CD8-positive, alpha-beta memory T cell (primary cell): ENCODE measurements at regions not wholly inside any gene's neighbourhood (a gene's known extent, or its start where the extent isn't known, plus 50 kb on each side); places are given as distances from the start of the nearest gene placed in this dataset.

Experiments used
- CTCF ChIA-PET: fragments of 350-600 bp; sonication (Branson Sonifier 250); formaldehyde crosslinking; loops from one replicate; lab custom pipeline; 2021; ENCODE audit warnings: antibody characterized with exemption; lab: Charles Lee
- POLR2A ChIA-PET: fragments of 350-600 bp; sonication (Branson Sonifier 250); formaldehyde crosslinking; loops from one replicate; lab custom pipeline; 2021; ENCODE audit warnings: antibody characterized with exemption; lab: Charles Lee
- DNase-seq, 5 donors: peaks; one replicate each; pipeline versions ENCODE4 v3.0.0 to v3.0.0-alpha.2; 2020 to 2022; ENCODE audit warnings: mixed read lengths in 1 of 5
- H3K27ac ChIP-seq: one replicate; pipeline ENCODE4 v1.7.0; 2013; ENCODE audit warnings: low read depth, mild to moderate bottlenecking, low read length, moderate library complexity
- H3K27me3 ChIP-seq: 2 replicates; pipeline ENCODE4 v1.7.0; 2013; ENCODE audit warnings: low read length, mild to moderate bottlenecking; ENCODE audit not compliant: insufficient read depth, poor library complexity, severe bottlenecking
- H3K36me3 ChIP-seq: 2 replicates; pipeline ENCODE4 v1.7.0; 2013; ENCODE audit warnings: mild to moderate bottlenecking, low read length, moderate library complexity; ENCODE audit not compliant: insufficient read depth
- H3K4me1 ChIP-seq: 2 replicates; pipeline ENCODE4 v1.7.0; 2013; ENCODE audit warnings: mild to moderate bottlenecking, low read length, moderate library complexity; ENCODE audit not compliant: insufficient read depth
- H3K4me3 ChIP-seq: 2 replicates; pipeline ENCODE4 v1.7.0; 2013; ENCODE audit warnings: mild to moderate bottlenecking, low read length
- H3K9me3 ChIP-seq: 2 replicates; pipeline ENCODE4 v1.7.0; 2013; ENCODE audit warnings: mild to moderate bottlenecking, low read length
- H3K27ac Mint-ChIP-seq, 8 donors: one replicate each; pipeline ENCODE4 v1.8.0; 2020 to 2021; ENCODE audit warnings: mixed read lengths in 8 of 8, mild to moderate bottlenecking in 6 of 8, inconsistent platforms in 3 of 8, moderate library complexity in 3 of 8
- H3K27me3 Mint-ChIP-seq, 2 donors: one replicate each; pipeline ENCODE4 v1.8.0; 2020 to 2021; ENCODE audit warnings: mixed read lengths in 2 of 2, mild to moderate bottlenecking in 1 of 2, moderate library complexity in 1 of 2
- H3K36me3 Mint-ChIP-seq, 3 donors: one replicate each; pipeline ENCODE4 v1.8.0; 2020 to 2021; ENCODE audit warnings: mixed read lengths in 3 of 3, inconsistent platforms in 1 of 3, mild to moderate bottlenecking in 1 of 3
- H3K4me1 Mint-ChIP-seq, 3 donors: one replicate each; pipeline ENCODE4 v1.8.0; 2020 to 2021; ENCODE audit warnings: mixed read lengths in 3 of 3, inconsistent platforms in 1 of 3, mild to moderate bottlenecking in 1 of 3
- H3K4me3 Mint-ChIP-seq, 7 donors: one replicate each; pipeline ENCODE4 v1.8.0; 2020 to 2021; ENCODE audit warnings: mixed read lengths in 7 of 7, mild to moderate bottlenecking in 6 of 7, moderate library complexity in 4 of 7, inconsistent platforms in 2 of 7
- H3K9me3 Mint-ChIP-seq, 5 donors: one replicate each; pipeline ENCODE4 v1.8.0; 2020 to 2022; ENCODE audit warnings: mixed read lengths in 5 of 5, mild to moderate bottlenecking in 3 of 5, moderate library complexity in 2 of 5, inconsistent platforms in 1 of 5

DNA sequence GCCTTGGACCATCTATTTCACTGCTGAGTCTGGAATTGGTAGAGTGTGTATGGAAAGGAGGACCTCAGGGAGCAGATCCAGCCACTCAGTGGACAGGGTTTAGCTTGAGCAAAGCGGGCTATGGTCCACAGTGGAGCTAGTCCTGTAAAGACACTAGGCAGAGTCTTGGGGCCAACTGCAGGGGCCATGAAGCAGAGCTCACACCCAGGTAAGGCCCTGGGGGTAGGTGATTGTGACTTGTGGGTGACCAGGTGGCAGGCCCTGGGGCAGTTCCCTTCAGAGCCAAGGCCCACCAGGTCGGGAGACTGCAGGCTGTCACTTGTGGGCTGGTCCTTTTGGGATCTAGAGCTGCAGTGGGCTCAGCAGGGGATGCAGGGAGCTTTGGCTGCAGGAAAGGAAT, 80.8 kb upstream of the EPHB3 start:
- Mint-ChIP-seq H3K9me3 (peaks cover 0 to 3% (median 0%) of the 10 kb centered on the region in 5 donors), H3K4me1 (no peaks in the 10 kb centered on the region), H3K27me3 (peaks cover 27 to 68% of the 10 kb centered on the region in 2 donors), H3K36me3 (no peaks in the 10 kb centered on the region), H3K27ac (peak overlapping the region in 1 of 8 donors; percentile 27), H3K4me3 (no peak overlapping the region)
- CTCF ChIA-PET: interaction anchor here (1.4 kb wide), 1 partner anchor 33 kb away, joined by 4 read pairs; no protein-coding TSS in a partner anchor
- Histone ChIP-seq H3K27me3 (no peaks in the 10 kb centered on the region), H3K4me1 (no peaks in the 10 kb centered on the region), H3K27ac (no peak overlapping the region), H3K4me3 (no peak overlapping the region), H3K36me3 (no peaks in the 10 kb centered on the region), H3K9me3 (no peaks in the 10 kb centered on the region)
- POLR2A ChIA-PET: no interaction called here
- DNase-seq: no peak

DNA sequence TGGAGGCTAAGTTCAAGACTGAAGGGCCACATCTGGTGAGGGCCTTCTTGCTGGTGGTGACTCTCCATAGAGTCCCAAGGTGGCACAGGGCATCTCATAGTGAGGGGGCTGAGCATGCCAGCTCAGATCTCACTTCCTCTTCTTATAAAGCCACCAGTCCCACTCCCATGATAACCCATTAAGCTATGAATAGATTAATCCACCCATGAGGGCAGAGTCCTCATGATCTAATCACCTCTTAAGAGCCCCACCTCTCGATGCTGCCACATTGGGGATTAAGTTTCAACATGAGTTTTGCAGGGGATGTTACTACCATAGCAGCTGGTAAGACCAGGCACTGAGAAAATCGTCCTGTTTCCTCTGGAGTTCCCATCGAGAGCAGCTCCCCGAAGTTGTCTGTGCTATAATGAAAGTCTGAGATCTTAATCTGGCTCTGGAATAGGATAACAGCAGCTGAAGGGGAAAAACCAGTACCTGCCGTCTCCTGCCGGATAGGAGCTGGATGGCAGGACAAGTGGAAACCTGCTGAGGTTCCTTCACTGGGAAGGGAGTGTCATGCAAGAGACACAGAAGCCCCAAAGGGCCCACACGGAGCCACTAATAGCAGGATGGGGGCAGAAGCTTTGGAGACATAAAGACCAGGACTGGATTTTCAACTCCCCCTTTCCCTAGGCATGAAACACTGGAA, 79.5 kb upstream of the EPHB3 start:
- H3K4me1 ChIP-seq: no peaks in the 10 kb centered on the region
- Mint-ChIP-seq H3K27ac (no peak overlapping the region), H3K36me3 (no peaks in the 10 kb centered on the region), H3K4me1 (no peaks in the 10 kb centered on the region), H3K9me3 (peaks cover 0 to 3% (median 0%) of the 10 kb centered on the region in 5 donors), H3K4me3 (no peak overlapping the region), H3K27me3 (peaks cover 23 to 58% of the 10 kb centered on the region in 2 donors)
- DNase-seq: no peak
- ChIA-PET CTCF (interaction anchor here (0.7 kb wide), 1 partner anchor 26 kb away, joined by 3 read pairs; no protein-coding TSS in a partner anchor), POLR2A (no interaction called here)
- no peak overlapping the region for H3K4me3 ChIP-seq
- no peaks in the 10 kb centered on the region for H3K27me3 ChIP-seq
- H3K9me3 ChIP-seq: no peaks in the 10 kb centered on the region
- H3K27ac ChIP-seq: no peak overlapping the region
- H3K36me3 ChIP-seq: no peaks in the 10 kb centered on the region

GRCh38 chr3:184485241-184485640, 76.3 kb upstream of the EPHB3 start:
- H3K27me3 Mint-ChIP-seq: peaks cover 17 to 70% of the 10 kb centered on the region in 2 donors
- Histone ChIP-seq H3K9me3 (no peaks in the 10 kb centered on the region), H3K4me1 (no peaks in the 10 kb centered on the region), H3K27me3 (no peaks in the 10 kb centered on the region), H3K4me3 (no peak overlapping the region), H3K36me3 (no peaks in the 10 kb centered on the region), H3K27ac (no peak overlapping the region)
- H3K4me3 Mint-ChIP-seq: no peak overlapping the region
- no peaks in the 10 kb centered on the region for H3K36me3 Mint-ChIP-seq
- no peak for DNase-seq
- H3K4me1 Mint-ChIP-seq: no peaks in the 10 kb centered on the region
- peaks cover 0 to 3% (median 0%) of the 10 kb centered on the region in 5 donors for H3K9me3 Mint-ChIP-seq
- CTCF ChIA-PET: no interaction called here
- POLR2A ChIA-PET: no interaction called here
- H3K27ac Mint-ChIP-seq: no peak overlapping the region

GRCh38 chr3:184485906-184486305, 75.7 kb upstream of the EPHB3 start:
- Histone ChIP-seq H3K9me3 (no peaks in the 10 kb centered on the region), H3K36me3 (no peaks in the 10 kb centered on the region), H3K4me1 (no peaks in the 10 kb centered on the region), H3K4me3 (no peak overlapping the region), H3K27me3 (no peaks in the 10 kb centered on the region), H3K27ac (no peak overlapping the region)
- ChIA-PET POLR2A (no interaction called here), CTCF (no interaction called here)
- peaks cover 13 to 70% of the 10 kb centered on the region in 2 donors for H3K27me3 Mint-ChIP-seq
- DNase-seq: no peak
- H3K4me3 Mint-ChIP-seq: no peak overlapping the region
- no peaks in the 10 kb centered on the region for H3K9me3 Mint-ChIP-seq
- no peak overlapping the region for H3K27ac Mint-ChIP-seq
- no peaks in the 10 kb centered on the region for H3K36me3 Mint-ChIP-seq
- H3K4me1 Mint-ChIP-seq: no peaks in the 10 kb centered on the region

- Histone ChIP-seq H3K4me1 (no peaks in the 10 kb centered on the region), H3K9me3 (no peaks in the 10 kb centered on the region), H3K27ac (no peak overlapping the region), H3K36me3 (no peaks in the 10 kb centered on the region), H3K27me3 (no peaks in the 10 kb centered on the region), H3K4me3 (no peak overlapping the region)
- DNase-seq: no peak
- Mint-ChIP-seq H3K27ac (no peak overlapping the region), H3K27me3 (peaks cover 13 to 65% of the 10 kb centered on the region in 2 donors), H3K9me3 (no peaks in the 10 kb centered on the region), H3K4me3 (no peak overlapping the region), H3K4me1 (no peaks in the 10 kb centered on the region), H3K36me3 (no peaks in the 10 kb centered on the region)
- ChIA-PET POLR2A (no interaction called here), CTCF (interaction anchor here (1.2 kb wide), 1 partner anchor 54 kb away, joined by 4 read pairs; no protein-coding TSS in a partner anchor)
These were observed 75.0 kb upstream of the EPHB3 start for GRCh38 chr3:184486614-184487013.

DNA sequence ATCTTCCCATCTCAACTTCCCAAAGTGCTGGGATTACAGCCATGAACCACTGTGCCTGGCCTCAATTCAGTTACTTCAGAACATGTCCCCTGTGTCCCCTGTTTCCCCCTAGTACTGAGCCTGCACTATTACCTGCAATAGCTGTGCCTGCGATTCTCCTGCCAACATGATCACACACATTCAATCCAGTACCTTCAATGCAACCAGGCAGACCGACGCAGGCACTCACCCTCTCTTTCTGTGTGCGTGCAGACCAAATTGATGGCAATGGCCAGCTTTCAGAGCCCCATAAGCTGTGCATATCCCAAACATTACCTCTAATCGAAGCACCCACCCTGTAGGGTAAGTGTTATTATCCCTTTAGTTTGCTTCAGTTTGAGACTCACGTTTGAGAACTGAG, 73.0 kb upstream of the EPHB3 start:
- no peak for DNase-seq
- peaks cover 20 to 66% of the 10 kb centered on the region in 2 donors for H3K27me3 Mint-ChIP-seq
- no peak overlapping the region for H3K27ac ChIP-seq
- no peaks in the 10 kb centered on the region for H3K4me1 ChIP-seq
- no peaks in the 10 kb centered on the region for H3K9me3 ChIP-seq
- H3K27ac Mint-ChIP-seq: no peak overlapping the region
- H3K9me3 Mint-ChIP-seq: no peaks in the 10 kb centered on the region
- peaks cover 0 to 10% (median 6%) of the 10 kb centered on the region in 3 donors for H3K4me1 Mint-ChIP-seq
- ChIA-PET POLR2A (no interaction called here), CTCF (no interaction called here)
- H3K27me3 ChIP-seq: no peaks in the 10 kb centered on the region
- no peaks in the 10 kb centered on the region for H3K36me3 Mint-ChIP-seq
- H3K4me3 ChIP-seq: no peak overlapping the region
- no peak overlapping the region for H3K4me3 Mint-ChIP-seq
- H3K36me3 ChIP-seq: no peaks in the 10 kb centered on the region

DNA sequence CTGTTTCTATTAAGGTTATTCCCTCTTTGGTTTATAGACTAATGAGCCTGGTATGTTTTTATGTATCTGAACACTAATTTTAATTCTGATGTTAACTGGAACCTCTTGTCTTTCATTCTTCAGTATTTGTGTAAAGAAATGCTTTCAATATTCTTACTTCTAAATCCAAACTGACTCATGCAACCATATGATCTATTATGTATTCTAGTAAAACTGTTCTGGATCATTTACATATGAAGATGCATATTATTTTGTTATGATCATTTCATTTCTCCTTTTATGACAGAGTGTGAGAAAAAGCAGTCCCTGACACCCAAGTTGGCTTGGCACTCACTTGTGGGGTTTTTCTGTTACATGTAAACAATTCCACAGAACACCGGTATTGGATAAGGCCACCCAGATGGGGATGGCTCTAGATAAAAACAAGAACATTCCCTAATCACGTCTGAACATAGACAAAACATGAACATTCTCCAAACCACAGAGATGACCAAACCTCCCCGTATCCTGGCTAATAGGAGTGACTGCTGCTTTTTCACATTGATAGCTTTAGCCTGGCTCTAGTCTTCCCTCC, 72.2 kb upstream of the EPHB3 start:
- Histone ChIP-seq H3K4me3 (no peak overlapping the region), H3K4me1 (no peaks in the 10 kb centered on the region), H3K27me3 (peaks cover 4% of the 10 kb centered on the region), H3K27ac (no peak overlapping the region), H3K36me3 (no peaks in the 10 kb centered on the region), H3K9me3 (no peaks in the 10 kb centered on the region)
- Mint-ChIP-seq H3K27me3 (peaks cover 25 to 73% of the 10 kb centered on the region in 2 donors), H3K36me3 (no peaks in the 10 kb centered on the region), H3K4me1 (peaks cover 0 to 10% (median 6%) of the 10 kb centered on the region in 3 donors), H3K27ac (no peak overlapping the region), H3K9me3 (no peaks in the 10 kb centered on the region), H3K4me3 (no peak overlapping the region)
- CTCF ChIA-PET: no interaction called here
- POLR2A ChIA-PET: no interaction called here
- DNase-seq: no peak

GRCh38 chr3:184491011-184491576, 70.5 kb upstream of the EPHB3 start:
- no peak for DNase-seq
- Mint-ChIP-seq H3K4me1 (peaks cover 0 to 10% (median 6%) of the 10 kb centered on the region in 3 donors), H3K36me3 (no peaks in the 10 kb centered on the region), H3K4me3 (no peak overlapping the region), H3K27me3 (peaks cover 25 to 65% of the 10 kb centered on the region in 2 donors), H3K9me3 (no peaks in the 10 kb centered on the region), H3K27ac (no peak overlapping the region)
- Histone ChIP-seq H3K36me3 (no peaks in the 10 kb centered on the region), H3K4me3 (no peak overlapping the region), H3K27ac (no peak overlapping the region), H3K27me3 (peaks cover 4% of the 10 kb centered on the region), H3K4me1 (no peaks in the 10 kb centered on the region), H3K9me3 (no peaks in the 10 kb centered on the region)
- CTCF ChIA-PET: no interaction called here
- POLR2A ChIA-PET: no interaction called here
